HepG2 (cell line): ENCODE measurements at regions not wholly inside any gene's neighbourhood (a gene's known extent, or its start where the extent isn't known, plus 50 kb on each side); places are given as distances from the start of the nearest gene placed in this dataset.

ENCODE experiments used
- AHDC1 ChIP-seq: sonication (generic); formaldehyde crosslinking; IDR thresholded peaks from 2 replicates; pipeline ENCODE4 v1.5.1; 2020; ENCODE audit warnings: mild to moderate bottlenecking, missing genetic modification reagents, borderline replicate concordance
- CREB1 ChIP-seq, 2 experiments: fragments of 450-650 bp in 1 of 2; IDR thresholded peaks; 2 replicates each; pipeline ENCODE4 v1.6.1; 2016 to 2017; ENCODE audit warnings: control low read depth in 1 of 2, mild to moderate bottlenecking in 1 of 2, missing compliant biosample characterization in 1 of 2, missing genetic modification characterization in 1 of 2
- FOXO1 ChIP-seq: sonication (generic); formaldehyde crosslinking; IDR thresholded peaks from 2 replicates; pipeline ENCODE4 v1.4.0; 2020; ENCODE audit warnings: missing genetic modification reagents
- FOXP1 ChIP-seq, 2 experiments: fragments of 450-650 bp in 1 of 2; IDR thresholded peaks; 2 replicates each; pipeline ENCODE4 v1.6.1; 2017 to 2018; ENCODE audit warnings: antibody characterized with exemption in 1 of 2
- HMG20A ChIP-seq: IDR thresholded peaks from 2 replicates; pipeline ENCODE4 v1.6.1; 2016; ENCODE audit warnings: borderline replicate concordance
- HOXA5 ChIP-seq: sonication (generic); formaldehyde crosslinking; IDR thresholded peaks from 2 replicates; pipeline ENCODE4 v1.4.0; 2020; ENCODE audit warnings: missing genetic modification reagents
- NCOA1 ChIP-seq: sonication (generic); formaldehyde crosslinking; IDR thresholded peaks from 2 replicates; pipeline ENCODE4 v1.9.0; 2021; ENCODE audit warnings: missing genetic modification reagents
- TERF1 ChIP-seq: sonication (generic); formaldehyde crosslinking; IDR thresholded peaks from 2 replicates; pipeline ENCODE4 v1.8.0; 2022; ENCODE audit warnings: mild to moderate bottlenecking, missing genetic modification reagents, moderate library complexity
- TRIM24 ChIP-seq: sonication (generic); formaldehyde crosslinking; IDR thresholded peaks from 2 replicates; pipeline ENCODE4 v1.8.0; 2022; ENCODE audit warnings: mild to moderate bottlenecking, missing genetic modification reagents
- ZFAT ChIP-seq: sonication (generic); formaldehyde crosslinking; conservative IDR thresholded peaks from 2 replicates; pipeline ENCODE4 v1.8.1; 2023; ENCODE audit warnings: missing genetic modification reagents, inconsistent platforms
- ZFP1 ChIP-seq: IDR thresholded peaks from 2 replicates; pipeline ENCODE4 v1.6.1; 2016
- ZFP62 ChIP-seq: sonication (generic); formaldehyde crosslinking; IDR thresholded peaks from 2 replicates; pipeline ENCODE4 v1.4.0; 2020; ENCODE audit warnings: missing genetic modification reagents
- ZNF230 ChIP-seq: sonication (generic); formaldehyde crosslinking; IDR thresholded peaks from 2 replicates; pipeline ENCODE4 v1.4.0; 2020; ENCODE audit warnings: mild to moderate bottlenecking, missing genetic modification reagents
- ZNF256 ChIP-seq: sonication (generic); formaldehyde crosslinking; conservative IDR thresholded peaks from 2 replicates; pipeline ENCODE4 v1.4.0; 2020; ENCODE audit warnings: missing genetic modification reagents
- ZNF281 ChIP-seq: sonication (generic); formaldehyde crosslinking; IDR thresholded peaks from 2 replicates; pipeline ENCODE4 v1.4.0; 2020; ENCODE audit warnings: missing genetic modification reagents, borderline replicate concordance
- ZNF510 ChIP-seq: sonication (generic); formaldehyde crosslinking; IDR thresholded peaks from 2 replicates; pipeline ENCODE4 v1.4.0; 2020; ENCODE audit warnings: low read depth, mild to moderate bottlenecking, missing genetic modification reagents
- ZNF644 ChIP-seq: IDR thresholded peaks from 2 replicates; pipeline ENCODE4 v1.6.1; 2016; ENCODE audit warnings: low read depth
- ZNF709 ChIP-seq: sonication (generic); formaldehyde crosslinking; IDR thresholded peaks from 2 replicates; pipeline ENCODE4 v1.5.0; 2020; ENCODE audit warnings: mild to moderate bottlenecking, missing genetic modification reagents
- ZSCAN12 ChIP-seq: sonication (generic); formaldehyde crosslinking; IDR thresholded peaks from 2 replicates; pipeline ENCODE4 v1.9.0; 2021; ENCODE audit warnings: mild to moderate bottlenecking, missing genetic modification reagents
- TF ChIP-seq, protein P1 (sequence below): sonication (generic); formaldehyde crosslinking; IDR thresholded peaks from 2 replicates; pipeline ENCODE4 v1.5.0; 2020; ENCODE audit warnings: missing genetic modification reagents

GRCh38 chr18:41351430-41351829, 603.6 kb upstream of the PIK3C3 start (continued):
- TF ChIP-seq TERF1 (CRISPR knock-in tag) (no peak), ZFP1 (CRISPR knock-in tag) (no peak), CREB1 (IDR thresholded peaks at IDR 0.05) (no peak), CREB1 (CRISPR knock-in tag; IDR thresholded peaks at IDR 0.05) (no peak), ZNF709 (no peak), NCOA1 (CRISPR knock-in tag) (no peak), TRIM24 (CRISPR knock-in tag) (no peak), ZNF281 (CRISPR knock-in tag) (no peak), ZFAT (CRISPR knock-in tag) (no peak), AHDC1 (CRISPR knock-in tag) (peak; percentile 82; the same call in 1 of the 2 replicates), ZSCAN12 (CRISPR knock-in tag) (no peak), ZNF510 (CRISPR knock-in tag) (no peak), HOXA5 (CRISPR knock-in tag) (no peak), ZFP62 (CRISPR knock-in tag) (no peak), ZNF230 (CRISPR knock-in tag) (no peak), FOXO1 (peak; percentile 72; the same call in 1 of the 2 replicates), HMG20A (CRISPR knock-in tag) (peak; percentile 75), FOXP1 (IDR thresholded peaks at IDR 0.05) (no peak), FOXP1 (CRISPR knock-in tag; IDR thresholded peaks at IDR 0.05) (peak; percentile 70), ZNF256 (CRISPR knock-in tag) (no peak), ZNF644 (CRISPR knock-in tag) (no peak)
- TF ChIP-seq, protein P1, sequence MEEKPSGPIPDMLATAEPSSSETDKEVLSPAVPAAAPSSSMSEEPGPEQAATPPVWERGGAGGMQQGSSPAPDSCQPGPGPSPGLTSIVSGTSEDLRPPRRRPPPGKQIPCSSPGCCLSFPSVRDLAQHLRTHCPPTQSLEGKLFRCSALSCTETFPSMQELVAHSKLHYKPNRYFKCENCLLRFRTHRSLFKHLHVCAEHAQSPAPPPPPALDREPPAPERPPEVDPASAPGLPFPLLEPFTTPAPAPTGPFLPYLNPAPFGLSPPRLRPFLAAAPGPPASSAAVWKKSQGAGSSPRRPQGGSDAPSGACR = no peak
